ENCODE measurements at regions not wholly inside any gene's neighbourhood (a gene's known extent, or its start where the extent isn't known, plus 50 kb on each side); places are given as distances from the start of the nearest gene placed in this dataset.

DNA sequence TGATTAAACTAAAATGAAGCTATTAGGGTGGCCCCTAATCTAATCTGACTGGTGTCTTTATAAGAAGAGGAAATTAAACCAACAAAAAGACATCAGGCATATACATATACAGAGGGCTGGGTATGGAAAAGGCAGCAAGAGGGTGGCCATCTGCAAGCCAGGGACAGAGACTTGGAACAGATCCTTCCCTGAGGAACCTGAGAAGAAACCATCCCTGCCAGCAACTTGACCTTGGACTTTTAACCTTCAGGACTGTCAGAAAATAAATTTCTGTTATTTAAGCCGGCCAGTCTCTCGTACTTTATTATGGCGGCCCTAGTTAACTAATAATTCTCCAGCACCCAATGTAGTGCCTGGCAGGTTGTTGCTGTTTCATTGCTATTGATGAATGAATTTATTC is 361.5 kb upstream of the PDGFD start:
- TF ChIP-seq ZNF274 (IDR thresholded peaks at IDR 0.05; ENCODE audit: low read depth, low read length) (no peak), YY1 (IDR thresholded peaks at IDR 0.05; ENCODE audit: insufficient read depth, insufficient read length) (no peak)
